H1 (cell line): ENCODE measurements at regions not wholly inside any gene's neighbourhood (a gene's known extent, or its start where the extent isn't known, plus 50 kb on each side); places are given as distances from the start of the nearest gene placed in this dataset.

Experiments used
- CTCF ChIA-PET: fragments of 300-600 bp; sonication (Branson Sonifier 250); formaldehyde crosslinking; loops from one replicate; lab custom pipeline; 2021; ENCODE audit not compliant: partially characterized antibody; lab: Charles Lee
- POLR2A ChIA-PET: fragments of 300-600 bp; sonication (Branson Sonifier 250); formaldehyde crosslinking; loops from one replicate; lab custom pipeline; 2021; ENCODE audit warnings: inconsistent platforms; ENCODE audit not compliant: partially characterized antibody; lab: Charles Lee
- DNase-seq, 2 experiments: peaks; one replicate each; pipeline versions ENCODE4 v3.0.0 to v3.0.0-alpha.2; 2010 to 2022; ENCODE audit warnings: low spot score in 2 of 2, low read depth in 1 of 2, mixed read lengths in 1 of 2
- FAIRE-seq: peaks from 2 replicates; lab custom pipeline; 2011; peaks lifted over from hg19 to GRCh38; lab: Jason Lieb, UNC
- H2AFZ ChIP-seq: 2 replicates; pipeline ENCODE4 v1.8.1; 2012; ENCODE audit warnings: low read length, inconsistent platforms
- H2AK5ac ChIP-seq: 2 replicates; pipeline ENCODE4 v1.6.1; 2013; ENCODE audit warnings: low read depth, low read length
- H2BK120ac ChIP-seq: replicated peaks from 2 replicates; pipeline ENCODE3; 2013; ENCODE audit warnings: low read depth, low read length, inconsistent platforms
- H2BK12ac ChIP-seq: 2 replicates; pipeline ENCODE4 v1.6.1; 2013; ENCODE audit warnings: low read depth, low read length
- H2BK15ac ChIP-seq: 2 replicates; pipeline ENCODE4 v1.6.1; 2013; ENCODE audit warnings: low read length
- H2BK20ac ChIP-seq: 2 replicates; pipeline ENCODE4 v1.6.1; 2013; ENCODE audit warnings: low read length
- H2BK5ac ChIP-seq: 2 replicates; pipeline ENCODE4 v1.6.1; 2013; ENCODE audit warnings: low read depth, low read length
- H3K14ac ChIP-seq: 2 replicates; pipeline ENCODE4 v1.6.1; 2013; ENCODE audit warnings: inconsistent platforms; ENCODE audit not compliant: insufficient read length
- H3K18ac ChIP-seq: 2 replicates; pipeline ENCODE4 v1.6.1; 2013; ENCODE audit warnings: low read length; ENCODE audit errors: extremely low read depth
- H3K23ac ChIP-seq: 2 replicates; pipeline ENCODE4 v1.6.1; 2013; ENCODE audit warnings: inconsistent platforms; ENCODE audit not compliant: insufficient read length
- H3K23me2 ChIP-seq: 2 replicates; pipeline ENCODE4 v1.6.1; 2013; ENCODE audit warnings: low read depth, low read length
- H3K27ac ChIP-seq: 2 replicates; pipeline ENCODE4 v1.6.1; 2011; ENCODE audit warnings: low read depth, low read length, inconsistent platforms
- H3K27me3 ChIP-seq, 4 experiments: replicated peaks in 1 of 4; 1 replicate in 1 of 4; 2 replicates in 3 of 4; pipeline versions ENCODE4 v1.6.1 to v1.8.1; 2011 to 2013; ENCODE audit warnings: low read length in 3 of 4, mild to moderate bottlenecking in 3 of 4, inconsistent platforms in 2 of 4, mixed read lengths in 2 of 4, moderate library complexity in 1 of 4; ENCODE audit not compliant: control insufficient read depth in 3 of 4, insufficient read depth in 3 of 4; ENCODE audit errors: extremely low read depth in 1 of 4
- H3K36me3 ChIP-seq, 4 experiments: 2 replicates each; pipeline versions ENCODE4 v1.6.1 to v1.8.1; 2011 to 2013; ENCODE audit warnings: mild to moderate bottlenecking in 4 of 4, low read length in 3 of 4, moderate library complexity in 2 of 4, control low read depth in 1 of 4, inconsistent platforms in 1 of 4; ENCODE audit not compliant: insufficient read depth in 4 of 4, control insufficient read depth in 2 of 4
- H3K4ac ChIP-seq: replicated peaks from 2 replicates; pipeline ENCODE3; 2013; ENCODE audit warnings: low read length, low read depth, mixed read lengths, inconsistent platforms; ENCODE audit not compliant: insufficient read length
- H3K4me1 ChIP-seq, 4 experiments: replicated peaks in 1 of 4; 1 replicate in 1 of 4; 2 replicates in 3 of 4; pipeline versions ENCODE4 v1.6.1 to v1.8.1; 2011 to 2013; ENCODE audit warnings: low read length in 3 of 4, inconsistent platforms in 2 of 4, mixed read lengths in 1 of 4; ENCODE audit not compliant: insufficient read depth in 4 of 4, control insufficient read depth in 3 of 4
- H3K4me2 ChIP-seq, 2 experiments: 2 replicates each; pipeline versions ENCODE4 v1.6.1 to v1.8.1; 2011 to 2013; ENCODE audit warnings: low read depth in 2 of 2, low read length in 2 of 2, control low read depth in 1 of 2, inconsistent platforms in 1 of 2, mild to moderate bottlenecking in 1 of 2; ENCODE audit not compliant: insufficient read depth in 1 of 2
- H3K4me3 ChIP-seq, 4 experiments: fragments of 200-600, 300-600 bp in 1 of 4; sonication (generic), shearing (Covaris generic), sonication (Bioruptor Twin) in 1 of 4; 2 replicates each; pipeline versions ENCODE4 v1.5.1 to v1.8.1; 2011 to 2016; ENCODE audit warnings: low read length in 4 of 4, low read depth in 3 of 4, control low read depth in 2 of 4, inconsistent platforms in 2 of 4, mild to moderate bottlenecking in 2 of 4, mixed read lengths in 1 of 4, moderate library complexity in 1 of 4; ENCODE audit not compliant: insufficient read depth in 2 of 4; ENCODE audit errors: extremely low read depth in 1 of 4
- H3K56ac ChIP-seq: replicated peaks from 2 replicates; pipeline ENCODE3; 2013; ENCODE audit warnings: low read depth, mild to moderate bottlenecking, mixed read lengths, low read length, inconsistent platforms; ENCODE audit not compliant: insufficient read length
- H3K79me1 ChIP-seq: 2 replicates; pipeline ENCODE4 v1.6.1; 2013; ENCODE audit warnings: low read depth, low read length, control low read depth
- H3K79me2 ChIP-seq, 2 experiments: 2 replicates each; pipeline versions ENCODE4 v1.6.1 to v1.8.1; 2012 to 2013; ENCODE audit warnings: low read length in 2 of 2, mild to moderate bottlenecking in 2 of 2, inconsistent platforms in 1 of 2; ENCODE audit not compliant: insufficient read depth in 2 of 2, control insufficient read depth in 1 of 2
- H3K9ac ChIP-seq, 4 experiments: replicated peaks in 1 of 4; 1 replicate in 1 of 4; 2 replicates in 3 of 4; pipeline versions ENCODE4 v1.6.1 to v1.8.1; 2011 to 2013; ENCODE audit warnings: low read depth in 3 of 4, low read length in 3 of 4, control low read depth in 2 of 4, mild to moderate bottlenecking in 2 of 4, moderate library complexity in 2 of 4, inconsistent platforms in 1 of 4; ENCODE audit errors: extremely low read depth in 1 of 4
- H3K9me3 ChIP-seq, 2 experiments: 2 replicates each; pipeline versions ENCODE4 v1.6.1 to v1.8.1; 2012 to 2013; ENCODE audit warnings: mild to moderate bottlenecking in 2 of 2, moderate library complexity in 2 of 2, control low read depth in 1 of 2, inconsistent platforms in 1 of 2, low read depth in 1 of 2, low read length in 1 of 2, mixed read lengths in 1 of 2; ENCODE audit not compliant: insufficient read depth in 2 of 2
- H4K20me1 ChIP-seq, 2 experiments: replicated peaks in 1 of 2; 2 replicates each; pipeline versions ENCODE3 to v1.8.1; 2011 to 2013; ENCODE audit warnings: inconsistent platforms in 2 of 2, low read length in 2 of 2, mild to moderate bottlenecking in 1 of 2; ENCODE audit not compliant: insufficient read depth in 2 of 2, control insufficient read depth in 1 of 2
- H4K5ac ChIP-seq: 2 replicates; pipeline ENCODE4 v1.6.1; 2013; ENCODE audit warnings: low read length, low read depth, mixed read lengths, inconsistent platforms; ENCODE audit not compliant: insufficient read length
- H4K8ac ChIP-seq: 2 replicates; pipeline ENCODE4 v1.8.0; 2013; ENCODE audit warnings: mild to moderate bottlenecking, moderate library complexity, low read length, inconsistent platforms; ENCODE audit not compliant: insufficient read depth; ENCODE audit errors: extremely low read depth
- H4K91ac ChIP-seq: replicated peaks from 2 replicates; pipeline ENCODE3; 2013; ENCODE audit warnings: low read length, mixed read lengths, inconsistent platforms; ENCODE audit not compliant: insufficient read length
- ASH2L ChIP-seq: fragments of 200-600, 300-600 bp; sonication (generic); IDR thresholded peaks from one replicate; pipeline ENCODE4 v1.7.1; 2017; ENCODE audit warnings: low read length
- JUN ChIP-seq: IDR thresholded peaks from 2 replicates; pipeline ENCODE4 v1.6.1; 2011; ENCODE audit warnings: low read depth, mild to moderate bottlenecking, improper control_type of control experiment, low read length
- JUND ChIP-seq: IDR thresholded peaks from 2 replicates; pipeline ENCODE4 v1.6.1; 2011; ENCODE audit warnings: mild to moderate bottlenecking, improper control_type of control experiment, low read length
- KDM1A ChIP-seq: fragments of 200-600, 300-600 bp; sonication (generic); IDR thresholded peaks from 2 replicates; pipeline ENCODE4 v1.7.1; 2016; ENCODE audit warnings: mild to moderate bottlenecking, low read length, borderline replicate concordance
- POLR2AphosphoS5 ChIP-seq: IDR thresholded peaks from 2 replicates; pipeline ENCODE4 v1.6.1; 2011; ENCODE audit warnings: low read depth, low read length
- RBBP5 ChIP-seq: IDR thresholded peaks from 2 replicates; pipeline ENCODE4 v1.7.1; 2012; ENCODE audit warnings: low read depth, mild to moderate bottlenecking, inconsistent platforms, low read length, moderate library complexity, borderline replicate concordance
- RFX5 ChIP-seq: IDR thresholded peaks from 2 replicates; pipeline ENCODE4 v1.6.1; 2011; ENCODE audit warnings: low read depth, low read length, improper control_type of control experiment, borderline replicate concordance
- RXRA ChIP-seq: IDR thresholded peaks from 2 replicates; pipeline ENCODE4 v1.6.1; 2011; ENCODE audit warnings: low read depth, mild to moderate bottlenecking, low read length, moderate library complexity; ENCODE audit not compliant: insufficient read depth
- SP2 ChIP-seq: IDR thresholded peaks from 2 replicates; pipeline ENCODE4 v1.6.1; 2012; ENCODE audit warnings: mild to moderate bottlenecking, low read length, inconsistent platforms
- TAF1 ChIP-seq: IDR thresholded peaks from 2 replicates; pipeline ENCODE4 v1.6.1; 2011; ENCODE audit warnings: mild to moderate bottlenecking, low read depth, low read length
- TBP ChIP-seq: IDR thresholded peaks from 2 replicates; pipeline ENCODE4 v1.6.1; 2011; ENCODE audit warnings: low read depth, low read length, improper control_type of control experiment
- WGBS, 2 experiments: shearing (Covaris generic) in 1 of 2; methylation state at CpG; one replicate each; pipeline versions ENCODE4 v1.1.6 to v1.1.7; 2013 to 2015; ENCODE audit warnings: low lambda C conversion rate in 2 of 2, mixed read lengths in 2 of 2, inconsistent platforms in 1 of 2, low coverage in 1 of 2, missing lambda C conversion rate in 1 of 2; ENCODE audit not compliant: insufficient replicate concordance in 2 of 2, insufficient coverage in 1 of 2, insufficient read length in 1 of 2; ENCODE audit errors: extremely low coverage in 1 of 2, missing lambda C conversion rate in 1 of 2; 5-methylcytosine and 5-hydroxymethylcytosine counted together
- TF ChIP-seq, protein P1 (sequence below): IDR thresholded peaks from 2 replicates; pipeline ENCODE4 v1.6.1; 2012; ENCODE audit warnings: inconsistent platforms

GRCh38 chr2:108145557-108146326 lies 94.0 kb upstream of the SULT1C3 start:
- no peak overlapping the region for H3K4me2 ChIP-seq
- no peak for TF ChIP-seq POLR2AphosphoS5
- TF ChIP-seq, protein P1, sequence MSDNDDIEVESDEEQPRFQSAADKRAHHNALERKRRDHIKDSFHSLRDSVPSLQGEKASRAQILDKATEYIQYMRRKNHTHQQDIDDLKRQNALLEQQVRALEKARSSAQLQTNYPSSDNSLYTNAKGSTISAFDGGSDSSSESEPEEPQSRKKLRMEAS = no peak
- TF ChIP-seq RXRA = no peak
- no peak for TF ChIP-seq RBBP5
- TF ChIP-seq TBP = no peak
- TF ChIP-seq SP2 = no peak
- no peak for TF ChIP-seq ASH2L
- TF ChIP-seq RFX5 = no peak
- no peak for TF ChIP-seq KDM1A
- TF ChIP-seq JUN = no peak
- TF ChIP-seq TAF1 = no peak
- TF ChIP-seq JUND = no peak
- TF ChIP-seq, all 59 proteins: peak for 0
- Histone ChIP-seq H2BK5ac (no peak overlapping the region), H3K14ac (no peak overlapping the region), H3K36me3 (no peaks in the 10 kb centered on the region), H3K79me2 (no peaks in the 10 kb centered on the region), H4K20me1 (no peaks in the 10 kb centered on the region), H3K27ac (no peak overlapping the region), H3K56ac (no peak overlapping the region), H2BK20ac (no peak overlapping the region), H2AFZ (no peak overlapping the region), H2BK15ac (no peak overlapping the region), H4K5ac (no peak overlapping the region), H3K9ac (no peak overlapping the region), H4K8ac (no peak overlapping the region), H3K23ac (no peak overlapping the region), H2AK5ac (no peak overlapping the region), H3K18ac (no peak overlapping the region), H3K9me3 (no peaks in the 10 kb centered on the region), H3K79me1 (no peaks in the 10 kb centered on the region), H4K91ac (no peak overlapping the region), H3K4ac (no peak overlapping the region), H3K4me3 (no peak overlapping the region), H3K4me1 (no peaks in the 10 kb centered on the region), H3K27me3 (peaks cover 0 to 1% (median 0%) of the 10 kb centered on the region in 4 experiments; a peak in 1 of 7 replicates), H3K23me2 (no peaks in the 10 kb centered on the region), H2BK120ac (no peak overlapping the region), H2BK12ac (no peak overlapping the region)
- no peak for DNase-seq
- 94% methylated on average over 2 of the region's 2 CpGs; no CpG with 5 or more reads in 1 of the 2 experiments for WGBS, 2 experiments
- ChIA-PET POLR2A (no interaction called here), CTCF (interaction anchor here (1.0 kb wide), 1 partner anchor 39 kb away, joined by 3 read pairs; no protein-coding TSS in a partner anchor)
- FAIRE-seq = no peak
